ENCODE measurements at regions not wholly inside any gene's neighbourhood (a gene's known extent, or its start where the extent isn't known, plus 50 kb on each side); places are given as distances from the start of the nearest gene placed in this dataset.

- intact Hi-C loops (cut with DNase I; ENCODE audit: low total_unique reads): no loop called here
- TF ChIP-seq CTCF (IDR thresholded peaks at IDR 0.05 in 8 of 11, conservative IDR thresholded peaks at IDR 0.05 in 3 of 11) (no peak), POLR2AphosphoS5 (IDR thresholded peaks at IDR 0.05) (no peak), POLR2A (IDR thresholded peaks at IDR 0.05) (no peak)
- Histone ChIP-seq H3K27me3 (replicated peaks in 1 of 7) (no peaks in the 10 kb centered on the region), H3K36me3 (no peaks in the 10 kb centered on the region), H3K4me1 (no peaks in the 10 kb centered on the region), H3K27ac (no peak overlapping the region), H3K9me3 (peaks cover 5 to 47% (median 26%) of the 10 kb centered on the region in 8 donors), H3K4me3 (no peak overlapping the region)
- 58 to 77% (median 65%) methylated on average over 1 of the region's 1 CpG for WGBS, 5 donors
- DNase-seq: no peak
These were observed 133.1 kb downstream of the KDR start for GRCh38 chr4:54992266-54992665.

- no peaks in the 10 kb centered on the region for H3K27me3 ChIP-seq (replicated peaks in 1 of 7)
- H3K4me3 ChIP-seq: no peak overlapping the region
- intact Hi-C loops (cut with DNase I; ENCODE audit: low total_unique reads): no loop called here
- H3K9me3 ChIP-seq: peaks cover 5 to 49% (median 30%) of the 10 kb centered on the region in 8 donors
- no peak overlapping the region for H3K27ac ChIP-seq
- TF ChIP-seq POLR2A (IDR thresholded peaks at IDR 0.05) (no peak), POLR2AphosphoS5 (IDR thresholded peaks at IDR 0.05) (no peak), CTCF (IDR thresholded peaks at IDR 0.05 in 8 of 11, conservative IDR thresholded peaks at IDR 0.05 in 3 of 11) (no peak)
- no peaks in the 10 kb centered on the region for H3K36me3 ChIP-seq
- no peak for DNase-seq
- H3K4me1 ChIP-seq: no peaks in the 10 kb centered on the region
These were observed 136.7 kb downstream of the KDR start for GRCh38 chr4:54988655-54989054.

- no peaks in the 10 kb centered on the region for H3K36me3 ChIP-seq
- H3K9me3 ChIP-seq: peaks cover 5 to 42% (median 30%) of the 10 kb centered on the region in 8 donors
- TF ChIP-seq CTCF (IDR thresholded peaks at IDR 0.05 in 8 of 11, conservative IDR thresholded peaks at IDR 0.05 in 3 of 11): no peak
- TF ChIP-seq POLR2AphosphoS5 (IDR thresholded peaks at IDR 0.05): no peak
- TF ChIP-seq POLR2A (IDR thresholded peaks at IDR 0.05): no peak
- 68 to 89% (median 82%) methylated on average over 2 to 5 of the region's 5 CpGs for WGBS, 5 donors
- H3K27me3 ChIP-seq (replicated peaks in 1 of 7): no peaks in the 10 kb centered on the region
- H3K4me3 ChIP-seq: no peak overlapping the region
- no peak for DNase-seq
- H3K27ac ChIP-seq: no peak overlapping the region
- intact Hi-C loops (cut with DNase I; ENCODE audit: low total_unique reads): no loop called here
- no peaks in the 10 kb centered on the region for H3K4me1 ChIP-seq
These were observed 139.1 kb downstream of the KDR start for GRCh38 chr4:54986095-54986846.

GRCh38 chr4:54976682-54977081, 148.7 kb downstream of the KDR start:
- TF ChIP-seq POLR2AphosphoS5 (IDR thresholded peaks at IDR 0.05) (no peak), CTCF (IDR thresholded peaks at IDR 0.05 in 8 of 11, conservative IDR thresholded peaks at IDR 0.05 in 3 of 11) (no peak), POLR2A (IDR thresholded peaks at IDR 0.05) (no peak)
- H3K9me3 ChIP-seq: peaks cover 0 to 15% (median 5%) of the 10 kb centered on the region in 8 donors
- H3K27me3 ChIP-seq (replicated peaks in 1 of 7): peaks cover 0 to 17% (median 0%) of the 10 kb centered on the region in 7 donors
- no peaks in the 10 kb centered on the region for H3K4me1 ChIP-seq
- intact Hi-C loops (cut with DNase I; ENCODE audit: low total_unique reads): loop anchor here (10.0 kb wide), 1 partner anchor 348 kb away; no protein-coding TSS in a partner anchor
- WGBS, 5 donors: 80 to 92% (median 84%) methylated on average over 4 of the region's 4 CpGs
- no peak overlapping the region for H3K27ac ChIP-seq
- no peak for DNase-seq
- H3K4me3 ChIP-seq: no peak overlapping the region
- no peaks in the 10 kb centered on the region for H3K36me3 ChIP-seq
